NCI-H1694 treated with DMSO at 0.1 percent for 48 hours (cell line): ENCODE measurements at regions not wholly inside any gene's neighbourhood (a gene's known extent, or its start where the extent isn't known, plus 50 kb on each side); places are given as distances from the start of the nearest gene placed in this dataset.

Experiments used
- DNase-seq: peaks from one replicate; lab custom pipeline; 2025; lab: John Stamatoyannopoulos, UW

DNA sequence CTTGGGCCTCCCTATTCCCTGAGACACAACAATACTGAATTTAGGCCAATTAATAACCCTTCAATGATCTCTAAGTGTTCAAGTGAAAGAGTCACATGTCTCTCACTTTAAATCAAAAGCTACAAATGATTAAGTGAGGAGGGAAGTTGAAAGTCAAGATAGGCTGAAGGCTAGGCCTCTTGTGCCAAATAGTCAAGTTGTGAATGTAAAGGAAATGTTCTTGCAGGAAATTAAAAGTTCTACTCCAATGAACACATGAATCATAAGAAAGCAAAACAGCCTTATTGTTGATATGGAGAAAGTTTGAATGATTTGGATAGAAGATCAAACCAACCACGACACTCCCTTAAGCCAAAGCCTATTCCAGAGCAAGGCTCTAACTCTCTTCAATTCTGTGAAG is 286.9 kb downstream of the MEIS1 start:
- no peak for DNase-seq

- DNase-seq, result no peak
These were observed 289.3 kb downstream of the MEIS1 start for GRCh38 chr2:66724241-66724640.

DNA sequence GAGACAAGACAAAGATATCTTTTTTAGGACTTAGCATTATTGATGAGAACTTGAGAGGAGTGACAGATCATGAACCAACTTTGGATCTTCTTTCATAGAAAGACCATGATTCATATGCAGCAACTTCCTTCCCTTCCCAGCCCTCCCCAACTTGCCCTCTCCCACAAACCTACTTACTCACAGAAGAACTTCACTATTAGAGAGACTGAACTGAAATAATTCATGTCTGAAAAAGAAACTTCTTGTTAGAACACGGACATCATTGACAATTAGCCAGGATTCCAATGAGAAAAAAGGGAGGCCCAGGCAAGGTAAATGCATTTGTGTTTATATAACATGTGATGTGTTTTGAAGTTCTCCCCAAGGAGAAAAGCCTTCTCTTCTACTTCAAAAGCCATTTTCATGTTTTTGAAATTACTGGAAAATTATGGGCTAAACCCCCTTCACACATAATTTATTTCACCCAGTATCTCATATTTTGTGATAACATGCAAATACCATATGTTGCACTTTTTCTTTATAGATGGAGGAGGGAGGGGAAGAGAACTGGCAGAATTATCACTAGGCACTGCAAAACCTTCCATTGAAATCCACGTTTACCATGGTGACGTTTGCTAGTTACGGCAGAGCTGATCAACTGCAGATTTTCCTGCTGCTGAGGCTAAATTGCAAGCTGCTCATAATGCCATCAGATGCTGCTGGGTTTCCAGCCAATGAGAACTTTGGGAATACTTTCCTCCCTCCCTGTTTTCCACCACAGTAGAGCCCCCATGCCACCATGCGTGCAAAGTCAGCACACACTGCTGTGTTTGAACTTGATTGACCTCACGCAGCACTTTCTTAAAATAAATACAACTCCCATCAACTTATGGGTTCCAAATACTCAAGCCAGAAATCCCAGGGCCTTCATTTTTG is 294.7 kb downstream of the MEIS1 start:
- no peak for DNase-seq

- DNase-seq, result no peak
These were observed 295.5 kb downstream of the MEIS1 start for GRCh38 chr2:66730441-66730840.

DNA sequence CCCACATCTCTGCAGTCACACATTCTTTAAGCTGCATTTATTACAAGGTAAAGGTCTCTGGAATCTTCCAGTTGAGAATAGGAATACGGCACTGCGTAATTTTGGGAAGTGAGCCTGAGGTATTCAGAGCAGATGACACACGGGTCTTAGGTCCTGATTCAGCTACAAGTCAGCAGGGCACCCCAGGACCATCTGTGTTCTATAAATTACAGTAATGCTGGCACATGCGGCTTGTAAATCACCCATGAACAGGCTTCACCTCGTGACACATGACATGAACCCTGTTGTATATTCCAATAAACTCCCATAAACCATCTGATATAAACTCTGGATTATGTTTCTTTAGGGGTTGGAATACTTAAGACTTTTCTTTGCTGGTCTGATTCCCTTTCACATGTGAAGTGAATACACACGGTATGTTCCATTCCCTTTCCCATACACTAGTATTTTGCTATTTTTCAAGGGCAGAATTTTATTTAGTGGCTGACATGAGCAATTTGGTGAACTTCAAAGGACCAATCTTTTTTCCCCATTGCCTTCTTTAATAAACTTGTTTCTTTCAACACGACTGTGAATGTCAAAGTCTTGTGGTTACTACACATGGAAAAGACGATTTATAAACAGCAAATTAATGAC is 298.6 kb downstream of the MEIS1 start:
- peak; percentile 67 for DNase-seq

- DNase-seq, result no peak
These were observed 314.0 kb downstream of the MEIS1 start for GRCh38 chr2:66748939-66749338.

DNA sequence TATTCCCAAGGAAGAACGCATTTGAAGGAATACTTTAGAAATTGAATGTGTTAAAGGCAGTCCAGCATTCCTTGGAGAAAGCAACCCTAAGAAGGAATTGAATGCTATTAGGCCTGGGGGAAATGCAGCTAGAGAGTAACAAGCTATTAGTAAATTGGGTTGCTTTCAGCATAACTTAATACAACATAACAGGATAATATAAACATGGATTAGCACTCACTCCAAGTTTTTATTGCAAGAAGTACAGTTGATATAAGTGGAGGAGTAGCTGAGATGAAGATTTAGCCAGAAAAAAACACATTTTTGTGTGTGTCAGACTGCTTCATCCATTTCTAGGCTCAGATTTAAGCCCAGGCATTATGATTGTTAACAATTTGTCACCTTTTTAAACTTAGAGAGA is 314.6 kb downstream of the MEIS1 start:
- DNase-seq, result no peak

DNA sequence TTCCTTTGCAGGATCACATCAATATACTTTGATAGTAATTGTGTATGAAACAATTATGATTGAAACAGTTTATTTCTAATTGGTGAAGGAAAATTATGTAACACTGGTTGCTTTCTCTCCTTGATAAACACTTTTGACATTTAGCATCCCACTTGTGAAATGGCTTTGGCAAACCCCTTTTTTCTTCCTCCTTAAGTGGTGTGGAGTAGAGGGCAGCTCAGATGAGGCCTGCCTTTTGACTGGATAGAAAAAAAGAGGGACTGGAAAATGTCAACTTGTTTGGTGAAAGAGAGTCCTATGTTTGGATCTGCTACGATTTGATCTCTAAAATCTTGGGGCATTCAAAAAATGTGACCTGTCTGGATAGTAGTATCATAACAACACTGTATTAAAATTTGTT is 318.3 kb downstream of the MEIS1 start:
- DNase-seq, result no peak

DNA sequence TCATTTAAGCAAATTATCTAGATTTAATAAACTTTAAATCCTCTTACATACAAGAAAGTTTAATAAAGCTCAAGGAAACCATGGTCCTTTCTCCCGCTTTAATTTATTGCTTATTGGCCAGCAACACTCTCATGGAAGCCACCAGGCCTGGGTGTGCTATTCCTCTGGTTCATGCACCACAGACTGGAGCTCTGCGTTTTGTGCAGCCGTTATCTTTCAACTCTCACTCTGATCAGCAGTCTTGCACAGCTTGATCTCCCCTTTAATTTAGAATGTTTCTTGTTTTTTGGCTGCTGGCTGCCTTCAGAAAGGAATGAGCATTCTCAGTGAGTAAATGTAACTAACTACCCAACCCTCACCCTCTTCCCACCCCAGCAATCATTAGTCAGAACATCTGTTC is 318.7 kb downstream of the MEIS1 start:
- peak; percentile 26 for DNase-seq

GRCh38 chr2:66755974-66756373 is 321.0 kb downstream of the MEIS1 start:
- no peak for DNase-seq

GRCh38 chr2:66761826-66762225 is 326.9 kb downstream of the MEIS1 start:
- no peak for DNase-seq

DNA sequence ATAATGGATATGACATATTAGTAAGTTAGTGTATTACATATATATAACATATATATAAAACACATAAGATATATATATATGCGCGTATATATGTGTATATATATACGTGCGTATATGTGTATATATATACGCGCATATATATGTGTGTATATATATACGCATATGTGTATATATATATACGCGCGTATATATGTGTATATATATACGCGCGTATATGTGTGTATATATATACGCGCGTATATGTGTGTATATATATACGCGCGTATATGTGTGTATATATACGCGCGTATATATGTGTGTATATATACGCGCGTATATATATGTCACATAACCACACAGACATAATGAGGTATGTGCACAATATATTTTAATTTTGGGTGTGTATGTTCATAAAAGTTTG is 327.8 kb downstream of the MEIS1 start:
- no peak for DNase-seq

DNA sequence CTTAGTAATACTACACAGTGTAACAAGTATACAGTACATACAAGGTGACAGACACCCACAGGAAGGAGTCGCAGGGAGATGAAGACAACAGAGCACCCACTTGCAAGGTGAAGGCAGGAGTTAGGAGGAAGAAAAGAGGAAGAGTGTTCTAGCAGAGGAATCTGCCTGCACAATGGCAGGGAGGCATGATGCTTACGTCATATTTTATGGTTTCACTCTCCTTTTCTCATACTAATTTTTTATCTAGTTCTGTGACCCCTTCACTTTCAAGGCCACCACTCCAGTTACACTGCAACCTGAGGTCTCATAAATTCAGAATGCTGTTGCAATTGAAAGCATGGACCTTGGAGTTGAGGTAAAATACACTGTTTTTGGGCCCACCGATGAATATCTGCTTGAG is 331.7 kb downstream of the MEIS1 start:
- no peak for DNase-seq

GRCh38 chr2:66771359-66771976 is 336.5 kb downstream of the MEIS1 start:
- no peak for DNase-seq

DNA sequence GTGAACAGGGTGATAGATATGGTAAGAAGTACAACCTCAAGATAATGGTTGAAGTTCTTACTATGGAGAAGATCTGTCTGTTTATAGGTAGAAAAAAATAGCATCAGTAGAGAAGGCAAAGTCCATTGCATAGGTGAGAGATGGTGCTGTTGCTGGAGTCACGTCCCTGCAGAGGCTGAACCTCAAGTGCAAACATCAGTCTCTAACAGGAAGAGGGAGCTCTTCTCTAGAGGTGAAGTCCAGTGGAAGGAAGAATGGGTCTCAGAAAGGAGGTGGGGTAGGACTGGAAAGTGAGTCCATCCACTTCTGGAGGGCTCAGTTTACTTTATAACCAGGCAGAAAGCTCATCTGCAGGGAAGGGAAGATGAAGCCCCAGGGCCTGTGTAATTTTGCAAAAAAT is 337.7 kb downstream of the MEIS1 start:
- no peak for DNase-seq

DNA sequence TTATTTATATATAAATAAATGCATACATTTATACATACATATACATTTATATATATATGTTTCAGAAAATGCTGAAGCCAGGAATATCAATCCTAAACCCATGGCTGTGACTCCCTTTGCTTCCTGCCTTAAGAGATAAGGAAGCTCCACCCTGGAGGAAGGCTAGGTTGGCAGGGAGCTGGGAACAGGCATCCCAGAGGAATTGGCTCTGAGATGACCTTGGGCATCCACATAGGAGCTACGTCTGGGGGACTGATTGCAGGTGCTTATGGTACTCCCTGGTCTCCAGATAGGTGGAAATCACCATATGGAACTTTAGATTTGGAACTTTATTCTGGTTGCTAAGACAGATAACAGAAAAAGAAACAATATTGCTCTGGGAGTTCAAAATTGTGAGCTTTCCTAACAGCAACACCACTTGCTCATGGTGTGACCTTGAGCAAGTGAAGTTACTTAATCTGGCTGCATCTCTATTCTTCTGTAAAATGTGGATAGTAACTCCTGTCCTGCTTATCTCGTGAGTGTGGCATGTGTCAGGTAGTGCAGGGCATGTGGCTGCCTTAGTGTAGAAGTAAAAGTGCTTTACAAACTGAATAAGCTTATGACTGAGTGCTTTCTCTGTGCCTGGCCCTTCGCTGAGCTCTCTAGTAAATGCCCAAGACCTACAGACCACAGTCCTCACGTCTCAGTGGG is 341.0 kb downstream of the MEIS1 start:
- DNase-seq, result no peak

DNA sequence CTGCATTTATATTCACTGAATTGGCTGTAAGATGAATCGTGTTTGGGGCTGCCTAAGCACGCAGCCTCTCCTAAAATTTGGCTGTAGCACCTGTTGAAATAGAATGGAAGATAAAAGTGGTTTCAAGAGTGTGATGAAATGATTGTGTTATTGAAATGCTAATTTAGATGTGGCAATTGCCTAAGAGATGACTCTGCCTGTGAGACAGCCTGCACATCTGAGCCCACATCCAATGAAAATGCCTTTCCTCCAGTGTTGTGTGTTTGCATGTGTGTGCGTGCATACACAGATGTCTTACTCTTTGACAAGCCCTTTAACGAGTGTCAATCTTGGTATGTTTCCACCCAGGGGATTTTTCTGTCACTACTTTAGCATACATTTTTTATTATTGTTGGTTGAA is 346.9 kb downstream of the MEIS1 start:
- no peak for DNase-seq

DNA sequence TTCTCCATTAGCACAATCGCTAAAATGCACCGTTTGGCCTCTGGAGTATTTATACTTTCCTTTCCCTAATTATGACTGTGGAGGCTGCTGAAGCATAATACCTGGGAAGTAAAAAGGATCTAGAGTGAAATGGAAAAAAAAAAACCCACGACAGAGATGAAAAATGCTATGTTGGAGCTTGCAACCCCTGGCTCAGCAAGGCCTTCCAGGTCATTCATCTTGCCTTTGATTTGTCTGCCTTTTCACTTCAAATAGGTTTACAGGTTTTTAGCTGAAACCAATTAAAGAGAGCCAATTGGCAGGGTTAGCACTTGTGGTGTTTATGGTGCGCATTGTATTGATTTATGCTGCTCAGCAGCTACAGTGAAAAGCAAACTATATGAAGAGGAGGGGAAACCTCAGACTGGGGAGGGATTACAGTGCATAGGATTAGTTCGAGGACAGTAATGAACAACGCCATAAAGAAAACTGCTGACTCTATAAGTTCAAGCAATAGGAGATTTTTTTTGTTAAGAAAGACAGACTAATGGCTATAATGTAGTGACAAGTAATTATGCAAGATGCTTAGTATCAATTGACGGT is 347.9 kb downstream of the MEIS1 start:
- DNase-seq, result no peak

- no peak for DNase-seq
These were observed 354.8 kb downstream of the MEIS1 start for GRCh38 chr2:66789741-66790140.

DNA sequence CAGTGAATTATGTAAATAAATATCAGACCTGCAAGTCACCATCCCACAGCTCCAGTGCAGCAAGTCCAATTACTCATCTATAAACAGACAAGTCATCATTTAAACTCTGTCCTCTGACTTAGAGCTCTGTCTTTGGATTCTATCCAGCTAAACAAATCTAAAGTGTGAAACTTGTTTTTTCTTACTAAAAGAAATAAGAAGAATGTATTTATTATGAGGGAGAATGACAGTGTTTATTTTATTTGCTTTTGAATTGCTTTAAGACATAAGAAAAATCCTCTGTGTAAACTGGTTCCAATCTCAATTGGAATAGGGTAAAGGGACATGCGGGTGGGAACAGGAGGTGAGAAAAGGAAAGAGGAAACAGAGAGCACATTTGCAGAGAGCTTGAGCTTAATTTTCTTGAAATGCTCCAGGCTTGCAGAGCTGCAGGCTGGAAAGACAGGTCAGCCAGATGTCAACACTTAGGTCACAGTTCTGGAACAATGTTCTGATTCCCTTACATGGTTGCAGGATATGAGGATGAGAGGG is 355.8 kb downstream of the MEIS1 start:
- DNase-seq, result no peak

GRCh38 chr2:66794070-66794469 is 359.1 kb downstream of the MEIS1 start:
- DNase-seq, result no peak

DNA sequence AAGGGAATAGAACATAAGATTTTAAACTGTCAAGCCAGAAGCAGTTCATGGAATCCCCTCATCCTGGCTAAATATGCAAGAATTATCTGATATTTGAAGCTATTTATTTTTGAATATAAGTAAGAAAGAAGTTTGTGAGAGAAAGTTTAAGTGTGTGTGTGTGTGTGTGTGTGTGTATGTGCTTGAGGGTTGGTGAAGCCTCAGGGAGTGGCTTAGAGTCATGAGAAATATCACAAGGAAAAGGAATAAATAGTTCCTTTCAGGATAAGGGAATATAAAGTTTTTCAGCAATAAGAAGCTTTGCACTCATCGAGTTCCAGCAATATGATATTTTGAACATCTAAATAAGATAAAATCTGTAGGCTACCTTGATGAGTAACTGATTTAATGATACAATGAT is 359.6 kb downstream of the MEIS1 start:
- DNase-seq, result no peak
